Gastrocnemius medialis (tissue), 4 donors: ENCODE measurements at regions not wholly inside any gene's neighbourhood (a gene's known extent, or its start where the extent isn't known, plus 50 kb on each side); places are given as distances from the start of the nearest gene placed in this dataset.

ENCODE experiments used
- POLR2A ChIP-seq, 2 donors: fragments of 450-650 bp; IDR thresholded peaks; one replicate each; pipeline ENCODE4 v1.6.1; 2017; ENCODE audit warnings: antibody characterized with exemption in 2 of 2, mild to moderate bottlenecking in 2 of 2, moderate library complexity in 2 of 2
- TF ChIP-seq, protein P1 (sequence below), 5 experiments: fragments of 450-650 bp in 3 of 5; fragments of 200-600 bp in 2 of 5; sonication (generic) in 2 of 5; IDR thresholded peaks in 4 of 5; conservative IDR thresholded peaks in 1 of 5; 1 replicate in 4 of 5; 2 replicates in 1 of 5; pipeline ENCODE4 v1.5.1; 2016 to 2019; ENCODE audit warnings: antibody characterized with exemption in 5 of 5, mild to moderate bottlenecking in 3 of 5, moderate library complexity in 3 of 5

GRCh38 chr1:219020846-219021245 lies 152.8 kb upstream of the LYPLAL1 start:
- TF ChIP-seq, protein P1, sequence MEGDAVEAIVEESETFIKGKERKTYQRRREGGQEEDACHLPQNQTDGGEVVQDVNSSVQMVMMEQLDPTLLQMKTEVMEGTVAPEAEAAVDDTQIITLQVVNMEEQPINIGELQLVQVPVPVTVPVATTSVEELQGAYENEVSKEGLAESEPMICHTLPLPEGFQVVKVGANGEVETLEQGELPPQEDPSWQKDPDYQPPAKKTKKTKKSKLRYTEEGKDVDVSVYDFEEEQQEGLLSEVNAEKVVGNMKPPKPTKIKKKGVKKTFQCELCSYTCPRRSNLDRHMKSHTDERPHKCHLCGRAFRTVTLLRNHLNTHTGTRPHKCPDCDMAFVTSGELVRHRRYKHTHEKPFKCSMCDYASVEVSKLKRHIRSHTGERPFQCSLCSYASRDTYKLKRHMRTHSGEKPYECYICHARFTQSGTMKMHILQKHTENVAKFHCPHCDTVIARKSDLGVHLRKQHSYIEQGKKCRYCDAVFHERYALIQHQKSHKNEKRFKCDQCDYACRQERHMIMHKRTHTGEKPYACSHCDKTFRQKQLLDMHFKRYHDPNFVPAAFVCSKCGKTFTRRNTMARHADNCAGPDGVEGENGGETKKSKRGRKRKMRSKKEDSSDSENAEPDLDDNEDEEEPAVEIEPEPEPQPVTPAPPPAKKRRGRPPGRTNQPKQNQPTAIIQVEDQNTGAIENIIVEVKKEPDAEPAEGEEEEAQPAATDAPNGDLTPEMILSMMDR (IDR thresholded peaks at IDR 0.05 in 4 of 5, conservative IDR thresholded peaks at IDR 0.05 in 1 of 5) = no peak
- TF ChIP-seq POLR2A (IDR thresholded peaks at IDR 0.05) = no peak
